A673 (cell line): ENCODE measurements at regions not wholly inside any gene's neighbourhood (a gene's known extent, or its start where the extent isn't known, plus 50 kb on each side); places are given as distances from the start of the nearest gene placed in this dataset.

Experiments used
- BruUV-seq: library from RNA; stranded (reverse); fragments of 400-500 nt; replicated peaks from 2 replicates; lab custom pipeline; 2021; lab: Mats Ljungman, UMichigan
- CTCF ChIA-PET: fragments of 300-600 bp; sonication (Branson Sonifier 250); formaldehyde crosslinking; loops from one replicate; lab custom pipeline; 2022; ENCODE audit warnings: antibody characterized with exemption; lab: Charles Lee
- POLR2A ChIA-PET: fragments of 300-600 bp; sonication (Branson Sonifier 250); formaldehyde crosslinking; loops from one replicate; lab custom pipeline; 2022; ENCODE audit warnings: antibody characterized with exemption; ENCODE audit not compliant: low non-redundant PET; lab: Charles Lee
- DNase-seq: peaks from one replicate; pipeline ENCODE4 v3.0.0-alpha.2; 2015; ENCODE audit warnings: low spot score
- H3K27ac ChIP-seq: fragments of 200-600 bp; sonication (generic); 2 replicates; pipeline ENCODE4 v1.5.1; 2016; ENCODE audit warnings: mixed run types, low read depth, mild to moderate bottlenecking, mixed read lengths, antibody characterized with exemption, low read length; ENCODE audit not compliant: poor library complexity, severe bottlenecking
- H3K27me3 ChIP-seq: fragments of 200-600 bp; sonication (generic); replicated peaks from 2 replicates; pipeline ENCODE4 v1.6.1; 2017; ENCODE audit warnings: mixed run types, low read depth, mild to moderate bottlenecking, mixed read lengths, antibody characterized with exemption, low read length; ENCODE audit not compliant: insufficient read depth, poor library complexity
- H3K36me3 ChIP-seq: fragments of 200-600 bp; sonication (generic); 2 replicates; pipeline ENCODE4 v1.6.1; 2016; ENCODE audit warnings: mixed run types, mild to moderate bottlenecking, mixed read lengths, antibody characterized with exemption, low read length; ENCODE audit not compliant: insufficient read depth, poor library complexity, severe bottlenecking
- H3K4me1 ChIP-seq: fragments of 200-600 bp; sonication (generic); 2 replicates; pipeline ENCODE4 v1.6.1; 2017; ENCODE audit warnings: mixed run types, mild to moderate bottlenecking, mixed read lengths, antibody characterized with exemption, low read length; ENCODE audit not compliant: insufficient read depth, poor library complexity, severe bottlenecking
- H3K4me3 ChIP-seq: fragments of 200-600 bp; sonication (generic); 2 replicates; pipeline ENCODE4 v1.5.1; 2016; ENCODE audit warnings: low read depth, mixed run types, mild to moderate bottlenecking, mixed read lengths, low read length; ENCODE audit not compliant: poor library complexity, severe bottlenecking
- H3K9me3 ChIP-seq: fragments of 200-600 bp; sonication (generic); 2 replicates; pipeline ENCODE4 v1.6.1; 2016; ENCODE audit warnings: mixed run types, low read depth, mild to moderate bottlenecking, mixed read lengths, antibody characterized with exemption, low read length; ENCODE audit not compliant: poor library complexity, severe bottlenecking
- EZH2 ChIP-seq: fragments of 200-600 bp; sonication (generic); IDR thresholded peaks from 2 replicates; pipeline ENCODE4 v1.6.1; 2017; ENCODE audit warnings: borderline replicate concordance, low read depth, mild to moderate bottlenecking, mixed read lengths, antibody characterized with exemption, low read length; ENCODE audit not compliant: poor library complexity, severe bottlenecking
- intact Hi-C: fragments of 100-400 bp; cut with micrococcal nuclease; formaldehyde crosslinking; loops from one replicate; pipeline ENCODE4 v1.10.0; 2022; ENCODE audit not compliant: unreplicated experiment
- TF ChIP-seq, protein P1 (sequence below): fragments of 300-800, 200-600 bp; sonication (generic); conservative IDR thresholded peaks from 2 replicates; pipeline ENCODE4 v1.5.1; 2017; ENCODE audit warnings: low read depth, mild to moderate bottlenecking, antibody characterized with exemption, low read length, moderate library complexity, mixed read lengths

- H3K4me1 ChIP-seq = no peaks in the 10 kb centered on the region
Observed at GRCh38 chr19:31109636-31110035, 239.6 kb downstream of the TSHZ3 start.

DNA sequence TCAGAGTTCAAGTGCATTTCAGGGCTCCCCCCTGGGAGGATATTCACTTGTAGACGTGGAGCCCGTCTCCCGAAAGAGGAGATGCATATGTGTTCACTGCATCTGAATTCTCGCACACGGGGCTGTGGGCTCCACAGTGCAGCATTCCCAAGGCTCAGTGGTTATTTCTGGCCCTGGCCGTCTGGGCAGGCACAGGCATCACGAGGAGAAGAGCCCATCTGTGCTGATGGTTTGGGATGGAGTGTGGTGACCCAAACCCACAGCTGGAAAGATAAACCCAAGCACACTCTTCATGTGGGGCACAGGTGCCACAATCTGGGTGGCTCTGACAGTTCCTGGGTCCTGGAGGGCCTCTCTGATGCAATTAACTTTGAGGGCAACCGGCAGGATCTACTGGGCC lies 242.1 kb downstream of the TSHZ3 start:
- DNase-seq = no peak
- Histone ChIP-seq H3K4me1 (peaks cover 7% of the 10 kb centered on the region), H3K4me3 (no peak overlapping the region), H3K27ac (no peak overlapping the region), H3K27me3 (no peaks in the 10 kb centered on the region), H3K36me3 (no peaks in the 10 kb centered on the region), H3K9me3 (no peaks in the 10 kb centered on the region)
- BruUV-seq = no TSS peak
- TF ChIP-seq EZH2 = no peak
- TF ChIP-seq, protein P1, sequence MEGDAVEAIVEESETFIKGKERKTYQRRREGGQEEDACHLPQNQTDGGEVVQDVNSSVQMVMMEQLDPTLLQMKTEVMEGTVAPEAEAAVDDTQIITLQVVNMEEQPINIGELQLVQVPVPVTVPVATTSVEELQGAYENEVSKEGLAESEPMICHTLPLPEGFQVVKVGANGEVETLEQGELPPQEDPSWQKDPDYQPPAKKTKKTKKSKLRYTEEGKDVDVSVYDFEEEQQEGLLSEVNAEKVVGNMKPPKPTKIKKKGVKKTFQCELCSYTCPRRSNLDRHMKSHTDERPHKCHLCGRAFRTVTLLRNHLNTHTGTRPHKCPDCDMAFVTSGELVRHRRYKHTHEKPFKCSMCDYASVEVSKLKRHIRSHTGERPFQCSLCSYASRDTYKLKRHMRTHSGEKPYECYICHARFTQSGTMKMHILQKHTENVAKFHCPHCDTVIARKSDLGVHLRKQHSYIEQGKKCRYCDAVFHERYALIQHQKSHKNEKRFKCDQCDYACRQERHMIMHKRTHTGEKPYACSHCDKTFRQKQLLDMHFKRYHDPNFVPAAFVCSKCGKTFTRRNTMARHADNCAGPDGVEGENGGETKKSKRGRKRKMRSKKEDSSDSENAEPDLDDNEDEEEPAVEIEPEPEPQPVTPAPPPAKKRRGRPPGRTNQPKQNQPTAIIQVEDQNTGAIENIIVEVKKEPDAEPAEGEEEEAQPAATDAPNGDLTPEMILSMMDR = no peak
- CTCF ChIA-PET = no interaction called here
- intact Hi-C loops = no loop called here
- POLR2A ChIA-PET = no interaction called here

More at GRCh38 chr19:31109636-31110035, 239.6 kb downstream of the TSHZ3 start:
- no peak overlapping the region for H3K4me3 ChIP-seq
- H3K9me3 ChIP-seq = no peaks in the 10 kb centered on the region
- H3K27ac ChIP-seq = no peak overlapping the region
- intact Hi-C loops = no loop called here
- H3K27me3 ChIP-seq = no peaks in the 10 kb centered on the region
- no peak for TF ChIP-seq EZH2
- TF ChIP-seq, protein P1 = no peak
- ChIA-PET POLR2A (no interaction called here), CTCF (interaction anchor here (0.7 kb wide), 1 partner anchor 105 kb away, joined by 3 read pairs; no protein-coding TSS in a partner anchor)
- DNase-seq = no peak
- no TSS peak for BruUV-seq
- H3K36me3 ChIP-seq = no peaks in the 10 kb centered on the region

DNA sequence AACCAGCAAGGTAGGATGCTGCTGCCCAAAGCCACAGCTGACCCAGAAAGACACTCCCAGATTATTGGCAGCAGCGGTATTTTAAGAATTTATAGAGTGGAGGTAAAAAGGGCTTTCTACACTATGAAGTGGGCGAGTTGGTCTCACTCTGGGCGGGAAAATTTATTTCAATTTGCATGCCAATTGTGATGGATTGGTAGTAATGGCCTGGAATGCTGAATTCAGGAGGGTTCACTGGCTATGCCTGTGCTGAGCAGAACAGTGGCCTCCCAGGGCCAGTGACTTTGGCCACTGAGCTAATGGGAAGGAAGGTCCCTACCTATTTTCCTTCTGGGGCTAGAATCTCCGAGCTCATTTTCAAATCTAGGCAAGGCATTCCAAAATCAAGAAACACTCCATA lies 243.5 kb downstream of the TSHZ3 start:
- intact Hi-C loops = no loop called here
- no TSS peak for BruUV-seq
- ChIA-PET CTCF (no interaction called here), POLR2A (no interaction called here)
- H3K27ac ChIP-seq = no peak overlapping the region
- H3K36me3 ChIP-seq = no peaks in the 10 kb centered on the region
- no peak overlapping the region for H3K4me3 ChIP-seq
- H3K9me3 ChIP-seq = no peaks in the 10 kb centered on the region
- TF ChIP-seq EZH2 = no peak
- TF ChIP-seq, protein P1 = no peak
- DNase-seq = no peak
- H3K27me3 ChIP-seq = no peaks in the 10 kb centered on the region
- peaks cover 21% of the 10 kb centered on the region for H3K4me1 ChIP-seq
